K562 (cell line): ENCODE measurements at regions not wholly inside any gene's neighbourhood (a gene's known extent, or its start where the extent isn't known, plus 50 kb on each side); places are given as distances from the start of the nearest gene placed in this dataset.
A peak's percentile ranks its signal among the peaks of the same experiment; 100 is the strongest.

Experiments used
- ATAC-seq: fragments of 200-7000 bp; cut with Tn5 transposase; 3 replicates; pipeline ENCODE4 v1.9.1; 2020; ENCODE audit warnings: moderate library complexity
- BruUV-seq: library from RNA; stranded (reverse); fragments of 400-500 nt; replicated peaks from 2 replicates; lab custom pipeline; 2021; lab: Mats Ljungman, UMichigan
- CTCF ChIA-PET: fragments of 300-600 bp; formaldehyde crosslinking; extraction: SDS; loops from one replicate; lab custom pipeline; 2021; ENCODE audit warnings: low intra/inter-chr PET ratio; lab: Yijun Ruan, JAX
- POLR2A ChIA-PET: fragments of 300-600, 350-650 bp; sonication (Branson Sonifier 250); formaldehyde crosslinking; extraction: SDS; loops from one replicate; lab custom pipeline; 2021; ENCODE audit warnings: antibody characterized with exemption, inconsistent platforms; lab: Yijun Ruan, JAX
- DNase-seq, 4 experiments: peaks; one replicate each; pipeline versions ENCODE4 v3.0.0 to v3.0.0-alpha.2; 2011 to 2018; ENCODE audit warnings: low spot score in 3 of 4, mixed read lengths in 3 of 4; ENCODE audit errors: extremely low read depth in 1 of 4
- FAIRE-seq: peaks from 2 replicates; lab custom pipeline; 2011; peaks lifted over from hg19 to GRCh38; lab: Jason Lieb, UNC
- H2AFZ ChIP-seq: 2 replicates; pipeline ENCODE4 v1.6.0; 2011; ENCODE audit warnings: low read depth, low read length, control low read depth, inconsistent platforms
- H3K27ac ChIP-seq: fragments of 200-600 bp; 3 replicates; pipeline ENCODE4 v1.8.0; 2011; ENCODE audit warnings: low read depth, mild to moderate bottlenecking, control low read depth, inconsistent platforms, low read length, moderate library complexity, mixed read lengths; ENCODE audit errors: extremely low read depth
- H3K27me3 ChIP-seq, 2 experiments: fragments of 300-600 bp in 1 of 2; 2 replicates in 1 of 2; 3 replicates in 1 of 2; pipeline versions ENCODE4 v1.6.0 to v1.8.0; 2011; ENCODE audit warnings: inconsistent platforms in 2 of 2, low read length in 2 of 2, mild to moderate bottlenecking in 1 of 2, mixed read lengths in 1 of 2, moderate library complexity in 1 of 2; ENCODE audit not compliant: control insufficient read depth in 2 of 2, insufficient read depth in 2 of 2
- H3K36me3 ChIP-seq: fragments of 300-600 bp; 3 replicates; pipeline ENCODE4 v1.8.0; 2011; ENCODE audit warnings: mild to moderate bottlenecking, low read length, inconsistent platforms; ENCODE audit not compliant: control insufficient read depth, insufficient read depth
- H3K4me1 ChIP-seq, 2 experiments: fragments of 200-600 bp in 1 of 2; replicated peaks in 1 of 2; 2 replicates in 1 of 2; 3 replicates in 1 of 2; pipeline versions ENCODE4 v1.5.1 to v1.8.0; 2011; ENCODE audit warnings: inconsistent platforms in 2 of 2, low read length in 2 of 2, mild to moderate bottlenecking in 1 of 2, mixed read lengths in 1 of 2, moderate library complexity in 1 of 2; ENCODE audit not compliant: control insufficient read depth in 2 of 2, insufficient read depth in 2 of 2
- H3K4me2 ChIP-seq: 2 replicates; pipeline ENCODE4 v1.6.1; 2011; ENCODE audit warnings: low read length, control low read depth, inconsistent platforms, mixed read lengths; ENCODE audit not compliant: insufficient read depth
- H3K4me3 ChIP-seq: fragments of 200-600 bp; sonication (generic), shearing (Covaris generic); 2 replicates; pipeline ENCODE4 v1.5.1; 2016; ENCODE audit warnings: control low read depth, inconsistent platforms
- H3K79me2 ChIP-seq: fragments of 200-600 bp; 3 replicates; pipeline ENCODE4 v1.8.0; 2011; ENCODE audit warnings: low read length, inconsistent platforms; ENCODE audit not compliant: control insufficient read depth, insufficient read depth
- H3K9ac ChIP-seq, 2 experiments: 2 replicates each; pipeline versions ENCODE4 v1.6.0 to v1.6.1; 2011; ENCODE audit warnings: low read depth in 2 of 2, low read length in 2 of 2, control low read depth in 1 of 2, inconsistent platforms in 1 of 2, mild to moderate bottlenecking in 1 of 2, mixed read lengths in 1 of 2; ENCODE audit not compliant: insufficient read depth in 1 of 2
- H3K9me1 ChIP-seq: one replicate; pipeline ENCODE4 v1.6.0; 2011; ENCODE audit warnings: inconsistent platforms, mild to moderate bottlenecking, low read length, moderate library complexity; ENCODE audit not compliant: control insufficient read depth, insufficient read depth
- H3K9me3 ChIP-seq: replicated peaks from 2 replicates; pipeline ENCODE4 v1.5.1; 2011; ENCODE audit warnings: low read depth, low read length, inconsistent platforms; ENCODE audit not compliant: control insufficient read depth, insufficient read depth
- H4K20me1 ChIP-seq: replicated peaks from 2 replicates; pipeline ENCODE4 v1.6.1; 2011; ENCODE audit warnings: low read length, inconsistent platforms, mixed read lengths; ENCODE audit not compliant: control insufficient read depth, insufficient read depth
- RAD21 ChIP-seq, 2 experiments: fragments of 250-450 bp in 1 of 2; fragments of 450-650 bp in 1 of 2; sonication (Bioruptor Pico) in 1 of 2; formaldehyde crosslinking in 1 of 2; IDR thresholded peaks in 1 of 2; conservative IDR thresholded peaks in 1 of 2; 2 replicates each; pipeline versions ENCODE4 v1.4.0 to v1.8.0; 2020 to 2022; ENCODE audit warnings: mild to moderate bottlenecking in 2 of 2, moderate library complexity in 1 of 2
- ZNF274 ChIP-seq: IDR thresholded peaks from 2 replicates; pipeline ENCODE4 v1.6.1; 2011; ENCODE audit warnings: low read depth, mild to moderate bottlenecking, low read length, moderate library complexity, borderline replicate concordance
- WGBS: fragments of 100-300 bp; shearing (Covaris generic); methylation state at CpG from one replicate; pipeline ENCODE4 v1.1.6; 2016; ENCODE audit warnings: low coverage, mixed read lengths; ENCODE audit not compliant: insufficient coverage; ENCODE audit errors: missing lambda C conversion rate; 5-methylcytosine and 5-hydroxymethylcytosine counted together
- in situ Hi-C: fragments of 300-500 bp; cut with MboI; formaldehyde crosslinking; loops from 4 replicates; pipeline ENCODE4 v1.15.0; 2018; ENCODE audit warnings: inconsistent platforms, mixed read lengths
- intact Hi-C: fragments of 100-400 bp; cut with micrococcal nuclease; formaldehyde crosslinking; loops from 2 replicates; pipeline ENCODE4 v1.14.2; 2022
- TF ChIP-seq, protein P1 (sequence below), 3 experiments: IDR thresholded peaks in 2 of 3; conservative IDR thresholded peaks in 1 of 3; 2 replicates each; pipeline ENCODE4 v1.5.1; 2011 to 2012; ENCODE audit warnings: low read length in 3 of 3, mild to moderate bottlenecking in 3 of 3, control low read depth in 2 of 3, improper control_type of control experiment in 1 of 3, inconsistent platforms in 1 of 3, low read depth in 1 of 3, mixed read lengths in 1 of 3, moderate library complexity in 1 of 3; ENCODE audit not compliant: insufficient read depth in 2 of 3

DNA sequence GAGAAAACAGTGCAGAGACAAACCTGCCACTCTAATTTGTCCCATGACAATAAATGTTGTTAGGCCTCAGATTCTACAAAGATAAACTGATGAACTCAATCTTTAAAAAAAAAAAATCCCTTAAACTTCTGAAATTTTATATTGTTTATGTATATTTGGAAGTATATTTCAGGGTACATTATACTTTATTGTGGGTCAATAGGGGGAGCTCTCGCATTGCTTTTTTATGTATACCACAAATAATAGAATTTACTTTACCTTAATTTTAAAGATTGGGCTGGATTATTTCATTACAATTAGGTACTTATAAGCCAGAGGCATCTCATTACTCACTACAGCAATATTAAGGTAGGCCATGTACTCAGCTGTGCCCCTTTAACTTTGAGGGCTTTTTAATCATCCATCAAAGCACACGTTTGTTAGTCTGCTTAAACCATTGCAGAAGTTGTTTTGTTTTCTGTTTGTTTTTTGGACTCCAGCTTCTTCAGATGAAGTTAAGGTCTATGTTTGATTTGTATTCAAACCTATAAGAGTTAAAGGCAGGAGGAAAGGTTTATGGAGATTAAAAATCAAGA, 56.3 kb upstream of the EYA4 start:
- POLR2A ChIA-PET: no interaction called here
- Histone ChIP-seq H3K4me1 (no peaks in the 10 kb centered on the region), H3K27me3 (no peaks in the 10 kb centered on the region), H3K9ac (no peak overlapping the region), H3K4me2 (no peak overlapping the region), H3K9me1 (no peaks in the 10 kb centered on the region), H4K20me1 (no peaks in the 10 kb centered on the region), H3K4me3 (no peak overlapping the region), H3K9me3 (no peaks in the 10 kb centered on the region), H2AFZ (no peak overlapping the region), H3K36me3 (no peaks in the 10 kb centered on the region), H3K27ac (no peak overlapping the region), H3K79me2 (no peaks in the 10 kb centered on the region)
- no TSS peak for BruUV-seq
- FAIRE-seq (no peak), DNase-seq (peak in 1 of 4 experiments; percentile 16), ATAC-seq (no peak)
- 0% methylated on average over 2 of the region's 2 CpGs for WGBS
- TF ChIP-seq, protein P1, sequence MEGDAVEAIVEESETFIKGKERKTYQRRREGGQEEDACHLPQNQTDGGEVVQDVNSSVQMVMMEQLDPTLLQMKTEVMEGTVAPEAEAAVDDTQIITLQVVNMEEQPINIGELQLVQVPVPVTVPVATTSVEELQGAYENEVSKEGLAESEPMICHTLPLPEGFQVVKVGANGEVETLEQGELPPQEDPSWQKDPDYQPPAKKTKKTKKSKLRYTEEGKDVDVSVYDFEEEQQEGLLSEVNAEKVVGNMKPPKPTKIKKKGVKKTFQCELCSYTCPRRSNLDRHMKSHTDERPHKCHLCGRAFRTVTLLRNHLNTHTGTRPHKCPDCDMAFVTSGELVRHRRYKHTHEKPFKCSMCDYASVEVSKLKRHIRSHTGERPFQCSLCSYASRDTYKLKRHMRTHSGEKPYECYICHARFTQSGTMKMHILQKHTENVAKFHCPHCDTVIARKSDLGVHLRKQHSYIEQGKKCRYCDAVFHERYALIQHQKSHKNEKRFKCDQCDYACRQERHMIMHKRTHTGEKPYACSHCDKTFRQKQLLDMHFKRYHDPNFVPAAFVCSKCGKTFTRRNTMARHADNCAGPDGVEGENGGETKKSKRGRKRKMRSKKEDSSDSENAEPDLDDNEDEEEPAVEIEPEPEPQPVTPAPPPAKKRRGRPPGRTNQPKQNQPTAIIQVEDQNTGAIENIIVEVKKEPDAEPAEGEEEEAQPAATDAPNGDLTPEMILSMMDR (IDR thresholded peaks at IDR 0.05 in 2 of 3, conservative IDR thresholded peaks at IDR 0.05 in 1 of 3; ENCODE audit: insufficient read depth in 2 of 3, low read depth in 1 of 3, low read length in 3 of 3): peak in 1 of 3 experiments; percentile 40; a peak in 2 of 6 replicates
- TF ChIP-seq RAD21 (CRISPR knock-in tag; conservative IDR thresholded peaks at IDR 0.05 in 1 of 2, IDR thresholded peaks at IDR 0.05 in 1 of 2) (peak; percentile 17 to 48; a peak in 3 of 4 replicates), ZNF274 (no peak)
- in situ Hi-C loops (no loop called here), intact Hi-C loops (loop anchor here (2.0 to 10.0 kb wide), 3 partner anchors 330 to 730 kb away; no protein-coding TSS in a partner anchor)
- CTCF ChIA-PET: interaction anchor here (0.6 to 0.8 kb wide), 2 partner anchors 222 to 910 kb away, joined by 3 read pairs; no protein-coding TSS in a partner anchor
